ENCODE measurements at regions not wholly inside any gene's neighbourhood (a gene's known extent, or its start where the extent isn't known, plus 50 kb on each side); places are given as distances from the start of the nearest gene placed in this dataset.

- no peaks in the 10 kb centered on the region for H3K9me2 ChIP-seq (ENCODE audit: low read depth, low read length)
- H3K9me3 ChIP-seq (ENCODE audit: low read length) = no peaks in the 10 kb centered on the region
- H4K20me1 ChIP-seq (ENCODE audit: insufficient read depth, low read length) = no peaks in the 10 kb centered on the region
- no peaks in the 10 kb centered on the region for H3K79me2 ChIP-seq (ENCODE audit: insufficient read depth, low read length)
- no peak overlapping the region for H3K4me2 ChIP-seq (ENCODE audit: low read length)
- no peak overlapping the region for H3K9ac ChIP-seq (ENCODE audit: low read length)
- H3K36me3 ChIP-seq (ENCODE audit: insufficient read depth, low read length) = no peaks in the 10 kb centered on the region
- H3K27ac ChIP-seq (ENCODE audit: low read depth, low read length, poor library complexity, severe bottlenecking) = no peak overlapping the region
- H3F3A ChIP-seq (ENCODE audit: insufficient read depth, low read length) = no peaks in the 10 kb centered on the region
- no peak overlapping the region for H3K4me3 ChIP-seq (ENCODE audit: low read depth, low read length, poor library complexity, severe bottlenecking)
- TF ChIP-seq, protein P1, sequence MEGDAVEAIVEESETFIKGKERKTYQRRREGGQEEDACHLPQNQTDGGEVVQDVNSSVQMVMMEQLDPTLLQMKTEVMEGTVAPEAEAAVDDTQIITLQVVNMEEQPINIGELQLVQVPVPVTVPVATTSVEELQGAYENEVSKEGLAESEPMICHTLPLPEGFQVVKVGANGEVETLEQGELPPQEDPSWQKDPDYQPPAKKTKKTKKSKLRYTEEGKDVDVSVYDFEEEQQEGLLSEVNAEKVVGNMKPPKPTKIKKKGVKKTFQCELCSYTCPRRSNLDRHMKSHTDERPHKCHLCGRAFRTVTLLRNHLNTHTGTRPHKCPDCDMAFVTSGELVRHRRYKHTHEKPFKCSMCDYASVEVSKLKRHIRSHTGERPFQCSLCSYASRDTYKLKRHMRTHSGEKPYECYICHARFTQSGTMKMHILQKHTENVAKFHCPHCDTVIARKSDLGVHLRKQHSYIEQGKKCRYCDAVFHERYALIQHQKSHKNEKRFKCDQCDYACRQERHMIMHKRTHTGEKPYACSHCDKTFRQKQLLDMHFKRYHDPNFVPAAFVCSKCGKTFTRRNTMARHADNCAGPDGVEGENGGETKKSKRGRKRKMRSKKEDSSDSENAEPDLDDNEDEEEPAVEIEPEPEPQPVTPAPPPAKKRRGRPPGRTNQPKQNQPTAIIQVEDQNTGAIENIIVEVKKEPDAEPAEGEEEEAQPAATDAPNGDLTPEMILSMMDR (IDR thresholded peaks at IDR 0.05; ENCODE audit: low read length) = no peak
- no peak for TF ChIP-seq EZH2 (IDR thresholded peaks at IDR 0.05; ENCODE audit: borderline replicate concordance, low read length)
- no peaks in the 10 kb centered on the region for H3K4me1 ChIP-seq (ENCODE audit: insufficient read depth, low read length, severe bottlenecking)
- no peaks in the 10 kb centered on the region for H3K27me3 ChIP-seq (ENCODE audit: insufficient read depth, low read length)
- H2AFZ ChIP-seq (ENCODE audit: low read length) = no peak overlapping the region
These were observed 182.9 kb downstream of the ZIC3 start for GRCh38 chrX:137748827-137749226.

DNA sequence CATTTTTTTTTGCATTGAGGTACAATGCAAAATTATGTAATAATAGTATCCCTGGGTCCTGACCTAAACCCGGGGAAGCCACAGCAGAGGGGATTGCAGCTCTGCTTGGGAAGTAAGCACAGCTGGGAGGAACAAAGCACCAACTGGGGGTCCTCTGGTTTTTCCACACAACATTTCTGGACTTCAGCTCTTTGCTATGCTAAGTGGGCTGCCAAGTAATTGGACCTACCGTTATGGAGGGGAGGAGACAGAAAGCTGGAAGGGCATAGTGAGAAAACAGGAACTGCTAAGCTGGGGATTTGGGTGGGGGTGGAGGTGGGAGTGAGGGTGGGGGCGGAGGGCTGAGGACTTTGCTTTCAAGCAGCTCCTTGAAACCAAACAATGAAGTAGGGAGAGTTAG, 183.3 kb downstream of the ZIC3 start:
- H3K9me3 ChIP-seq (ENCODE audit: low read length) = no peaks in the 10 kb centered on the region

DNA sequence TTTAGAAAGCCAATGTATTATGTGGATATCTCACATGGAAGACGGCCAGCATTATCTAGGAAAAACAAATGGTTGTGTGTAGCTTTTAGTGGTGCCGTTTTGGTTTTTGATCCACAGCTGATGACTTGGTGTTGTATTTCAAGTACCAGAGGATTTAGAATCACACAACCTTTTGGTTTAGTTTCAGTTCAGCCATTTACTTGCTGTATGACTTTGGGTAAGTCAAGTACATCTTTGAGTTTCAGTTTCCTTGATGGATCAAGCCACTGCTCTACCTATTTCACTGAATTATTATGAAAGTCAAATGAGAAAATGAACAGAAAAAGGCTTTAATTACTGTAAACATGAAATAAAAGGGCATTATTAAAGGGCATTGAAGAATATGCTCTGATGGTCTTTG, 205.6 kb downstream of the ZIC3 start:
- H4K20me1 ChIP-seq (ENCODE audit: insufficient read depth, low read length) = no peaks in the 10 kb centered on the region
- no peaks in the 10 kb centered on the region for H3K27me3 ChIP-seq (ENCODE audit: insufficient read depth, low read length)
- H3K4me1 ChIP-seq (ENCODE audit: insufficient read depth, low read length, severe bottlenecking) = no peaks in the 10 kb centered on the region
- no peak overlapping the region for H3K27ac ChIP-seq (ENCODE audit: low read depth, low read length, poor library complexity, severe bottlenecking)
- H3K9me3 ChIP-seq (ENCODE audit: low read length) = no peaks in the 10 kb centered on the region
- no peaks in the 10 kb centered on the region for H3K79me2 ChIP-seq (ENCODE audit: insufficient read depth, low read length)
- H3K9ac ChIP-seq (ENCODE audit: low read length) = no peak overlapping the region
- H3F3A ChIP-seq (ENCODE audit: insufficient read depth, low read length) = no peaks in the 10 kb centered on the region
- no peak overlapping the region for H3K4me3 ChIP-seq (ENCODE audit: low read depth, low read length, poor library complexity, severe bottlenecking)
- H3K9me2 ChIP-seq (ENCODE audit: low read depth, low read length) = no peaks in the 10 kb centered on the region
- TF ChIP-seq, protein P1 (IDR thresholded peaks at IDR 0.05; ENCODE audit: low read length) = no peak
- TF ChIP-seq EZH2 (IDR thresholded peaks at IDR 0.05; ENCODE audit: borderline replicate concordance, low read length) = no peak
- no peaks in the 10 kb centered on the region for H3K36me3 ChIP-seq (ENCODE audit: insufficient read depth, low read length)
- H3K4me2 ChIP-seq (ENCODE audit: low read length) = no peak overlapping the region
- H2AFZ ChIP-seq (ENCODE audit: low read length) = no peak overlapping the region

More for the DNA sequence above, 183.3 kb downstream of the ZIC3 start:
- Histone ChIP-seq H3K27me3 (ENCODE audit: insufficient read depth, low read length) (no peaks in the 10 kb centered on the region), H3K9ac (ENCODE audit: low read length) (no peak overlapping the region), H3K4me2 (ENCODE audit: low read length) (no peak overlapping the region), H3K79me2 (ENCODE audit: insufficient read depth, low read length) (no peaks in the 10 kb centered on the region), H3K36me3 (ENCODE audit: insufficient read depth, low read length) (no peaks in the 10 kb centered on the region), H3K4me1 (ENCODE audit: insufficient read depth, low read length, severe bottlenecking) (no peaks in the 10 kb centered on the region), H4K20me1 (ENCODE audit: insufficient read depth, low read length) (no peaks in the 10 kb centered on the region), H3K4me3 (ENCODE audit: low read depth, low read length, poor library complexity, severe bottlenecking) (no peak overlapping the region), H2AFZ (ENCODE audit: low read length) (no peak overlapping the region), H3K9me2 (ENCODE audit: low read depth, low read length) (no peaks in the 10 kb centered on the region), H3K27ac (ENCODE audit: low read depth, low read length, poor library complexity, severe bottlenecking) (no peak overlapping the region), H3F3A (ENCODE audit: insufficient read depth, low read length) (no peaks in the 10 kb centered on the region)
- TF ChIP-seq, protein P1 (IDR thresholded peaks at IDR 0.05; ENCODE audit: low read length) = no peak
- TF ChIP-seq EZH2 (IDR thresholded peaks at IDR 0.05; ENCODE audit: borderline replicate concordance, low read length) = no peak
